GM19240 (cell line): ENCODE measurements at regions not wholly inside any gene's neighbourhood (a gene's known extent, or its start where the extent isn't known, plus 50 kb on each side); places are given as distances from the start of the nearest gene placed in this dataset.

Experiments
- DNase-seq: peaks from one replicate; pipeline ENCODE4 v3.0.0; 2011; ENCODE audit warnings: low spot score; ENCODE audit not compliant: insufficient read length

DNA sequence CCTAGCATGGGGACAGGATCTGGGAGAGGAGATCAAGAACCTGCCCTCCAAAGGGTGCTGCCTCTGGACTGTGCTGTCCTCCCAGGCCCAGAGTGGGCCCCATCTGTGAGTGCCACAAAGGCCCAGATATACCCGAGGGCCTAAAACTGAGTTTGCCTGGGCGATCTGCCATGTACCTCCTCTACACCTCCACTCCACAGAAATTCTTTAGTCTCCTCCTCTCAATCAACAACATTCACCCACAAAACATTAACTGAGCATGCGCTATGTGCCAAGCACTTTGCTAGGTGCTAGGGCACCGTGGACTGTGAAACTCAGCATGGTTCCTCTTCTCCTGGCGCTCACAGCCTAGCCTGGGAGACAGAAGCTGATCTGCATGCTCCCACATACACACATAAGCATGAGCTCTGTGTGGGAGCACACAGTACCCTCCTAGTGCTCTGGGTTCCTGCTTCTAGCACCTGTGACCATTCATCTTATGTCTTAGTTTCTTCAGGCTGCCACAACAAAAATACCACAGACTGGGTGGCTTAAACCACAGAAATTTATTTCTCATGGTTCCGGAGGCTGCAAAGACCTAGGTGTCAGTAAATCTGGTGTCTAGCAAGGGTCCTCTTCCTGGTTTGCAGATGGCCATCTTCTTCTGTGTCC is 82.0 kb upstream of the FSTL4 start:
- DNase-seq: no peak

DNA sequence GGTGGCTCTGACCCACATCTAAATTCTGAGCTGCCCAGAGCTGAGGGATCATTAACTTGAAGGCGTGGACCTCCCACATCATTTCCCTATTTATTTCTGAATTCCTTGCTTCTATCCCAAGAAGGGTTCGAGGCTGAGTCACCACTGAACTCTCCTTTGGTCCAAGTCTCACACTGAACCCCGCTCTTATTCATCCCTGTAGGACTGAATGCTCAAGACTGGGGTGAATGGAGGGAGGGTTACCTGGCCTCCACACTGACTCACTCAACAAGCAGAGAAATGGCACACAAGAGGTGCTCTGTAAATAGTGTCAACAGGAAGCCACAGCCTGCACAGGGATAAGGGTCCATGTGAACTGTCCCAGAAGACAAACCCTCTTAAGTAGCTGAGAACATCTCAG is 79.1 kb upstream of the FSTL4 start:
- DNase-seq: no peak

DNA sequence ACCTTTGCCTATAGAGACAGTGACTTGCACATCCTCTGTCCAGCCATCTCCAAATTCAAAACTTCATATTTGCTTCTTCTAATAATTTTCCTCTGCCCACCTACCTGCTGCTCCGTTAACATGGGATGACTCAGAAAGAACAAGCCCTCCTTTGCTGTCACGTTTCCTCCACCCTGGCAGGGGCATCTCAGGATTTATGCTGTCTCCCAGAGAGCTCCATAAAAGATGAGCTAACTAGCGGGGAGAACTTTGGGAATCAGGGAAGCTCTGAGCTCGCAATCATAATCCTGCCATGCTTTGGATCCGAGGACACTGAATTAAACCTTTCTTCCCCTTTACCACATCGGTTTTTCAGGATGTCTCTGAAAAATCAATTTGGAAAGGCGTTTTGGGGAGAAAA is 78.4 kb upstream of the FSTL4 start:
- DNase-seq: no peak

DNA sequence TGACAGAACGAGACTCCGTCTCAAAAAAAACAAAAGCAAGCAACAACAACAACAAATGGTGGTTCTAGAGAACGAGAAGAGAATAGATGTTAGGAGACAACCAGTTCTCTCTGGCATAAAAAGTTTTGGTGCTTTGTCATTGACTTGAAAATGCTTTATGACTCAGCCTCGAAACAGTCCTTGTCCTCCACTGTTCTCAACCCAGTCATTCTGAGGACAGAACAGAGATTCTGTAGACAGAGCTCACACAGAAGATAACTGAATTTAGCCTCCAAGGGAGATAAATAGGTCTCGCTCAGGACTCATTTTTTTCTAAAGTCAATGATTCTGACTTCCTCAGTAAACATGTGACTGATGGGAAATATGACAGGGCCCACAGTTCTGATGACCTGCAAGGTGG is 76.0 kb upstream of the FSTL4 start:
- no peak for DNase-seq

DNA sequence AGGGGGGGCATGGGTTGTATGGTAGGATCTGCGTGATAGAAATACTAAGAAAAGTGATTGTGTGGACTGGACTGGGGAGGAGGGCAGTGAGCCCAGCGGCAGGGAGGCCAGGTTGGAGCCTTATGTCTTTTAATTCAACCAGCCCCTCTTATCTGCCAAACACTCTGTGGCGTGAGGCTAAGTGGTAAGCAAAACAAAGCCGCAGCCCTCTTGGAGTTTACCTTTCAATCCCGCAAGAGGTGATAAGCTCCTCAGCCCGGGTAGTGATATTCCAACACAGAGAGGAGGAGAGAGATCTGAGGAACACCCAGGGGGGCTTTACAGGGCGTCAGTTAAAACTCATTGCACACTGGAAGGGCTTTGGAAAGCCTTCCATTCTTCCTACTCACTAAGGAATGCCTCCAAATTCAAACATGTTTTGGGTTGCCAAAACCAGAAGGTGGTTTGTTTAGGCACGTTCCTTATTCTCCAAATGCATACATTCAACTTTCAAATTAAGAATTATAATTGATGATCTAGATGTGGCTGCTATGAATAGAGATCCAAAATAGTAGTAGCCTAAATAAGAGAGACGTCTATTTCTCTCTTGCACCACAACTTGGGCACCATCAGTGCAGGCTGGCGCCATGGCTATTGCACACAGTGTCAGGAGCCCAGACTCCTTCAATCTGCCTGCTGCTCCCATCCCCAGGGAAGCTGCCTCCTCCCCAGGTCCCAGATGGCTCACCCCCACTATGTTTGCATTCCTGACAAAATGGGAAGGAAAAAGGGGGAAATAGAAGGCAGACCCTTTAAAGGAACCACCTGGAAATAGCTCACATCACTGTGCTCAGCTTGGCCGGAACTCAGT is 75.1 kb upstream of the FSTL4 start:
- DNase-seq: no peak

DNA sequence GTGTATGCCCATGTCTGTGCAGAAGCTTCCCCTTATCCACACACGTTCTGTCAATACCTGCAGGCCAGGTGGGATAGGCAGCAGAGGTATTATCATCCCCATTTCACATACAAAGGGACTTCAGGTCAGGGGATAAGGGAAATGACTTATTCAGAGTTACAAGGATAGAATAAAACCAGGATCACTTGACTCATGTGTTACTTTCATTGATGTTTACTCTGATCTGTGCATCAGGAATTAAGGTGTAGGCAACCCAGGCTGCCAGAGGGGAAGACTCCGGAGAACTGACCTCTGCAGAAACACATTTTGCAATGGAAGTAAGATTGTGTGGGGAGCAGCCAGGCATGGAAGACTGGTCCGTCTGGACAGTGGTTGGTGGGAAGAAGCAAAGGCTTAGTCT is 74.2 kb upstream of the FSTL4 start:
- DNase-seq: no peak

DNA sequence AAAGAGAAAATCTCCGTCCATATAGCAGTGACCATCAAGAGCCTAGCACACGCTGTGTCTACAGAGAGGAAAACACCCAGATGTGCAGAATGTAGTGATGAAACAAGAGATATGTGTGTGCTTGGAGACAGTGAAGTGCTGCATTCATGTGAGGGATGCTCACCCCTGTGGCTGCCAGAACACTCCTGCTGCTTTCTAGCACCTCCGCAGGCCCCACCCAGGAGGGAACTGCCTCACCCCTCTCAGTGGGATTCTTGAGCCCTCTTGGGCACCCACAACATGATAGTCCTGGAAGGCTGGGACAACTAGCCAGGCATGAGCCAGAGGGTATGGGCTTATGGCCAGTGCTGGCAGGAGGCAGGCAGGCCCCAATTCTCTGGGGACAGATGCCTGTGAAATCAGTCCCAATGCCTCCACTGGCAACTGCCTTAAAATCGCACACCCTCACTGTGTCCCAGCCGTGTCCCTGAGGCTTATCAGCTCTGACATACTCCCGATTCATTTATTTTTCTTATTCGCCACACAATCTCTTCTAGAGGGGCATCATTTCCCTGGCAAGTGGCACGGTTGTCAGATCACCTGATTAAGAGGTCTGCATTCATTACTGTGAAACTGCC is 73.2 kb upstream of the FSTL4 start:
- DNase-seq: no peak

DNA sequence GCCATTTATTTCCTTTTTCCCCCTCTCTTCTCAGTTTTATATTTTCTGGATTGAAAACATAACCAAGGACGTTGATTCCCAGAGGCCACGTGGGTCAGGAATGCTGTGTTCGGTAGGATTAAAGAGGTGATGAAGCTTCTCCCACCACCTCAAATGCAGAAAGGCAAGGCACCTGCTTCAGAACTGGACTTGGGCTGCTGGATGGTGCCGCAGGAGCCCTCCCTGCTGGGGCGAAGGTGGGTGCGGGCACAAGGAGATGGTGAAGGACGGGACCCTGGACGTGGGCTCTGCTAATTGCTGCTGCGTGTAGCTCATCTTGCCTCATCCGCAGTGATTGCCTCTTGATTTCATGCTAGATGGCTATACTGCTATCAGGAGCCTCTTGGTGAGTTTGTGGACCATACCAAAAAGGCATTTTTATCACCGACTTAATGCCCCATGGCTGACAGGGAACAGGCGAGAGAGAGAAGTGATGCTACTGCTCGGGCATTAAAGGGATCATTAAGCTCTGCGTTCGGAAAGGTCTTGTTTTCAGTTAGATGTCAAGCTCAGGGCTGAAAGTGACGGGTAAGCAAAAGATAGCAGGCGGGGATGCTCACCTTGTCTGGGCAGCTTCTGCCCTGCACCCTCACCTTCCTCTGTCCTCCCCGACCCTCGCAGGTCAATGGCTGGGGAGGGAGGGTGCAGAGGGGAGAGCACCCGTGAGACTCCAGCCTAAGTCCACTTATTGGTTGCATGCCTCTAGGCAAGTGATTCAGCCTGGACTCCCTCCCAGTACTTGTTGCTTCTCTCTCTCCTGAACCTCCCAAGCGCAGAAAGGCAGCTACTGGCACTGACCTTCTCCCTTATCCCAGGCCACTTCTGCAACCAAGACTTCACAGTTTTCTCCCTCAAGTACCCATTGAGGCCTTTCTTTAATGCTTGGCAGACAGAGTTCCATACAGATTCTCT is 71.6 kb upstream of the FSTL4 start:
- no peak for DNase-seq

DNA sequence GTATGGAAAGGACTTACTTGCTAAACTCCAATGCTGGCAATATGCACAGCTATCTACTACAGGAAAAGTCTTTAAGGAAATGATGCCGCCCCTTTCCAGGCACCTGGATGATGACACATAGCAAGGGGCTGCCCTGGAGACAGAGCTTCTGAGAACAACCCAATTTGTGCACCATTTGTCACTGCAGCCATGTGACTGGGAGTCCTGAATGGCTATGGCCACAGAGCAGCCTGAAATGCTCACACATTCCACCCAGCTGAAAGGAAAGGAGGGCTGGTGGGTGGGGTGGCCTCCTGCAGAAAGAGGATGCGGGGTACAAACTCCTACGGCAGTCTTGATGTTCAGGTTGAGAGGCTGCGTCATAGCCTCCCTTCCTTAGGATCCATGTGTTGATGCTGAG is 70.1 kb upstream of the FSTL4 start:
- no peak for DNase-seq

DNA sequence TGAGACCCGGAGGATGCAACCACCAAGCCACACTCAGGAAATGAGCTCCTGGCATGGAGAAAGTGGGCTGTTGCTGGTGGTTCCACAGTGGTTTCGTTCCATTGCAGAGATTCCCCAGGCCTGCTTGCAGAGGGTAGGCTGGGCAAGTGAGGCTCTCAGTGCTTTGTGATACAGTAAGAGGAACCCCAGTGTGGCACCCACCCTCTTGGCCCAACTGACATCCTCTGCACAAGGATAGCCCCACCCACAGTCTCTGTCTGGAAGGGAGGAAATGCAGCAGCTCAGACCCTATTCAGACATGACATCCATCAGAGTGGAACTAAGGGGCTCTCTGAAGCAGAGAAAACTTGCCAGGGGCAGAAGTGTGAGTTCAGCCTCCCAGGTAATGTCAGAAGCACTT is 69.6 kb upstream of the FSTL4 start:
- no peak for DNase-seq

DNA sequence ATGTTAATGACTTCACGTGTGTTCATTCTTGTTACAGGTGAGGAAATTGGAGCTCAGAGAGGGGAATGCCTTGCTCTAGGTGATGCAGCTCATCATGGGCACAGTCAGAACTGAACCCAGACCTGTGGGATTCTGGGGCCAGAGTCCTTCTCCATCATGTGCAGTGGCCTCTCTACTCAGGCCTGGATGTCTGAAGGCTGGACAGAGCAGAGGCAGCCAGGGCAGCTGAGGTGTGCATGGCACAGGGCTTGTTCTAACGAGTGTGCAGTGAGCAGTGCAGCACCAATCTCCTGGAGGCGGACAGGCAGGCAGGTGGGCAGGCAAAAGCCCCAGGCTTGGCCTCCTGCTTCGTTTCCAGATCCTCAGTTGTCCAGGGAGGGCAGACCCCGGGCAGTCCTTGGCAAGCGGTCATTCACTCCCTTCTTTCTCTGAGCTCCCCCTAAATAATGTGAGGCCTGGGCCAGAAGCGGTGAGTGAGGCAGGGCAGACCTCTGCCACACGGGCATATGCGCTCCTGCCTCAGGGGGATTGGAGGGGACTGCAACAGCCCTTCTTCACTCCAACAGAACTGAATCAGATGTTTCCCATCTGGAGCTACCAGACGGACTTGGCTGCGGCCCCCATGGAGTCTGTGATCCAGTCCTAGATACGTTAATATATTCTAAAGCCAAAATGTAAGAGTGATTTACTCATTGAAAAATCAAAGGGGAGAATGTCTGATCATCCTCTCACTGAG is 68.7 kb upstream of the FSTL4 start:
- DNase-seq: no peak

DNA sequence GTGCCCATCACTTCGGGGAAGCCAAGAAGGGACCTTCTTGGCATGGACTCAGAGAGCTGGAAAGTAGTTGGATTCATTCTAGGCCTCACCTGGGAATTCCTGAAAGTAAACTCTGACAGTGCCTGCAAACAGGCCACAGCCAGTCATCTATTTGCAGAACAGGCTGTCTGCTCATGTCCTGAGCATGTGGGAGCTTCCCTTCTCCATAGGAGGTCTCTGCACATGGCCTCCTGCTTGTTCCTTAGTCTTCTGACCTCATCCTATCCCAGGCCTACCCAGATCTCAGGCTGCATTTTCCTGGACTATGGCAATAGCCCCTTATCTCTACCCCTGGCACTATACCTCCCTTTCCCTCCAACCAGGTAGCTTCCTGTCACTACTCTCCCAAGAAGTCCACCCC is 67.2 kb upstream of the FSTL4 start:
- DNase-seq: no peak

DNA sequence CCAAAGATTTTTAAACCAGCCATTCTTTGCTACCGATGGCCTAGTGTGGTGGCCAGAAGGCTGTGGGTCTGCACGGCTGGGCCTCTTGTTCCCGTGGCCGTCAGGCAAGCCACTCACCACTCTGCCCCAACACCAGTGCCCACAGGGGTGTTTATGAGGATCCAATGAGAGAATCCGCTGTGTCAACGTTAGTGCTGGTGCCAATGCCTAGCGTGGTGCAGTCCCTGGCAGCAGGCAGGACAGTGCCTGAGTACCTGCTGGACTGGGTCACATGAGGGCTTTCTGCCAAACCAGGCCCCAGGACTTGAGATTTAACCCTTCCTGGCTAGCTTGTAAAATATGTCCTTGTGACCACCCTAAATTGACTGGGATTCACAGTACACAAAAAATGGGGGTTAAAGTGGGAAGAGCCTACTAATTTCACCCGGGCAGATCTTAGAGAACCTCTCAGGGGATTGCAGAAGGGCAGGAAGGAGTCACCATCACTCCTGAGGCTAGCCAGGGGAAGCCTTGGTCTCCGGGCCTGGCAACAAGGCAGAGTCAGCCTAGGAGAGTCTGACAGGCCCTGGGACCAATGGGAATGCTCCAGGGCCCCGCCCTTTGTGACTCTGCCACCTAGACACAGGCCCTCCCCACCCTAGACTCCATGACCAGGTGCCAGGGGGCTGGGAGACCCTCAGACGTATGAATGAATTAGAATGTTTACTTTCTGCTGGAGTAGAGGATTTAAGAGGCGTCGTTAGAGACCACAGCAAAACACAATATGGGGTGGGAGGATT is 63.2 kb upstream of the FSTL4 start:
- no peak for DNase-seq

DNA sequence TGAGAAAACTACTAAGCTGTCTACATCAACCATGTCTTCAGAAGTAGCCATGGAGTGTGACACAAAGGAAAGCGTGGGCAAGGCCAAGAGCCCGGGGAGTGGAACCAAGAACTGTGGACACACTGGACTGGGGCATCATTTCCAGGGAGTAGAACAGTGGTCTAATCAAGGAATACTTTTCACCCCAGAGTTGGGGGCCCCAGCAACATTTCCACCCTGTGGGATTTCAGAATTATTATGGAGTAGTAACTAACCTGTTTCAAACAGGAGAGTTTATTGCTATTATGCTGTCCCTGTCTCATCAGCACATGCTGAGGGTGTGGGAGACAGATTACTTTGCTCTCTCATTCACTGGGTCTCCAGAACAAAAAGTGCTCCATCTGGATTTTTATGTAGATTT is 58.0 kb upstream of the FSTL4 start:
- DNase-seq: no peak

DNA sequence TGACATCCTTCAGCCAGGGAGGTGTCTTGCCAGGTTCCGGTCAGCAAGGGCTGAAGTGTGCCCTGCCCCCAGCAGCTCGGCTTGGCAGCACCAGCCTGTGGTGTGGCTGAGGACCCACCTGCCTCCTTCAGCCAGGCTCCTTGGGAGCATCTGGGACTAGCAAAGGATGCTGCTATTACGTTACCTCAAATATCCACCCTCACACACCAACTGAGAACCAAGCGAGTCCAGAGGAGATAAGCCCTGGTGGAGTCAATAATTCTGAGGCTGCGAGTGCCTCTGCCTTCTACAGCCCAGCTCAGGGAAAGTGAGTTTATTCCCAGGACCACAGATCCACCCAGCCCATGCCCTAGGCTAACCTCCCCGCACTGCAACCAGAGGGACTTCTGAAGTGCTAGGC is 57.1 kb upstream of the FSTL4 start:
- no peak for DNase-seq

DNA sequence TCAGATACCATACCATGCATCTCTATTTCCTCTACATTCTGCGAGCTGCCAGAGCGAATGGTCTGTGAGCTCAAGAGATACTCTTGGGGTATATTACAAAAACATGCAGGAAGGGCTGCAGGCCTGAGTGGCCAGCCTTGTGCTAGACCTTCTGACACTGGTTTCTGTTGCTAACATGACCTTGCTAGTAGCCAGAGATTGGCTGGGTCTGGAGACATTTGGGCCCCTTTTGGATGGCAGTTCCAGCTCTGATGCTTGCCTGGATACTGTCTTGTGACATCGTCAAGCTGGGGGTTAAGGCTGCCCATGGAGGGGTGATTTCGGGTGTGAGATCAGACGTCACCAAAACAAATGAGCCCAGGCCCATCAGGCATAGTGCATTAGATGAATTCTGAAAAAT is 56.1 kb upstream of the FSTL4 start:
- no peak for DNase-seq

DNA sequence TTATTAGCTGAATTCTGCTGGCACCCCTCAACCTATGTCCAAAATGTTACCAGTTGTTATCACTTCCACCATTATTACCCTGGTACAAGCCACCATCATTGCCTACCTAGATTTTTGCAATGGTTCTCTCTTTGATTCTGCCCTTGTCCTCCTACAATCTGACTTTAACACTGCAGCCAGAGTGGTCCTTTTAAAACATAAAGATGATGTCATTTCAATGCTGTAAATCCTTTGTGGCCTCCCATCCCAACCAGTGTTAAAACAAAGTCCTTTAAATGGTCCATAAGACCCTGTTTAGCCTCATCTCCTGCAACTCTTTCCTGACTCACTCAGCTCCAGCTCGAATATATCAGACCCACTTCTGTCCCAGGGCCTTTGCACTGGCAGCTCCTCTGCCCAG is 54.9 kb upstream of the FSTL4 start:
- DNase-seq: no peak

DNA sequence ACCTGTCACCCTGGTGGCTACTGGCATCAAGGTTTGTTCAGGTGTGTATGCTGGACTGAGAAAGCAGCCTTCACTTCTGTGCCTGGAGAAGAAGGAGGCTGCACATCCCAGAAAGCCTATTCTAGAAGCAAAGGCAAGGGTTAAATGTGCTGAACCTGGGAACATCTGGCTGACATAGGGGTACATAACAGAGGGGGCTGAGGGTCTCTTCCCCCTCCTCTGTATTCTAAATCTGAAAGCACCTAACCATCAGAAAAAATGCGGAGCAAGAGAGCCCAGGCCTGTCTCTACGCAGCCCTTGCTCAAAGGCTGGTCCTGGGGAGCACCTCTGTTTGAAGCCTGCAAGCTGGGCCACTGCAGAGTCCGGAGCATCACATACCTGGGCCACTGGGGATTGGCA is 53.2 kb upstream of the FSTL4 start:
- DNase-seq: no peak

DNA sequence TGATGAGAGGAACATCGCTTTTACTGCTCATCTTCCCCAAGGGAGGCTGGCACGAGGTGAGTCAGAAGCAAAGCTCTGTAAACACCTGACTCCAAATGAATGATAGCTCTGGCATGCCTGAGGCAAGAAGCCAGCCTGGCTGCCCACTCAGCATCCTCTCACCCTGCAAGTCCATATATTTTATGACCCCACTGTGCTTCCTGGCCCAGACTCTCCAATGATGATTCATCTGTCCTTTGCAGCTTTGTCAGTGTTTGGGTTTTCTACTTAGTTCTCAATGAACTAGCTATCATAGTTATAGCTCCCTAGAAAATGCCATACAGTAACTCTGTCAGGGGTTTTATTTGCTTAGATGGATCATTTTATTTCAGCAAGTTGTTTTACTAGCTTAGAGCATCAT is 52.1 kb upstream of the FSTL4 start:
- no peak for DNase-seq

DNA sequence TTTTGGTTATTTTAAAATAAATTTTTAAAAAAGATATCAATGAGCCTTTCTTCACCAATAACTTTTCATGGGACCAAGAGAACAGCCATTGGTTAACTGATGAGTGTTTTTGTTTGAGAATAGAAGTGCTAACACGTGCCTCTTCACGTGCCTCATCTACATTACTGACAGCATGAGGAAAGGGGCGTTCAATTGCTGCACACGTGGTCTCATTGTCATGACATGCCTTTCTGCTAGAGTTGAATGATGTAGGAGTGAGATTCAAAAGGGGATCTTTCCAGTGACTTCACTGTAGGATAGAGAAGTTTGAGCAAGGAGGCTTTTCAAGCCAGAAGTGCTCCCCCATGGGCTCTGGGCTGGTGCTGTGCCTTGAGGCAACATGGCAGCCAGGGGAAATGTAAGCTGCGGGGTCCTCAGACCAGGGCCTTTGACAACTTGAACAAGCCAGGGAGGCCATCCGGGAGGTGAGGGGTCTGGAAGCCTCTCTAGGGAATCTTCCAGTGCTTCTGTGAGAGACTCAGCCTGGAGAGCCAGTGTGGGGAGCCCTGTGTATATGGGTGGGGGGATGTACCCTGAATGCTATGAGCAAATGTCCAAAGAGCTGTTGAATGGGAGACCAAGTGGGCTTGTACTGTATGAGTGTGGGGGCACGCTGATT is 51.2 kb upstream of the FSTL4 start:
- DNase-seq: no peak
